HL-60 (cell line): ENCODE measurements at regions not wholly inside any gene's neighbourhood (a gene's known extent, or its start where the extent isn't known, plus 50 kb on each side); places are given as distances from the start of the nearest gene placed in this dataset.

Experiments
- DNase-seq, 2 experiments: peaks; one replicate each; pipeline ENCODE4 v3.0.0-alpha.2; 2010 to 2020; ENCODE audit warnings: low read depth in 1 of 2, low spot score in 1 of 2
- H3K27ac ChIP-seq: fragments of 250-450 bp; sonication (Bioruptor Pico); replicated peaks from 2 replicates; pipeline ENCODE4 v1.5.1; 2020; ENCODE audit warnings: mild to moderate bottlenecking, moderate library complexity
- H3K27me3 ChIP-seq: fragments of 250-450 bp; sonication (Bioruptor Pico); 2 replicates; pipeline ENCODE4 v1.5.1; 2021; ENCODE audit warnings: mild to moderate bottlenecking, moderate library complexity; ENCODE audit not compliant: insufficient read depth, poor library complexity, severe bottlenecking
- H3K4me3 ChIP-seq: replicated peaks from 2 replicates; pipeline ENCODE4 v1.5.1; 2011; ENCODE audit warnings: mild to moderate bottlenecking, control low read depth, low read length; ENCODE audit not compliant: insufficient read depth
- GABPA ChIP-seq: IDR thresholded peaks from 2 replicates; pipeline ENCODE4 v1.6.1; 2012; ENCODE audit warnings: low read depth
- POLR2AphosphoS5 ChIP-seq: IDR thresholded peaks from 2 replicates; pipeline ENCODE4 v1.6.1; 2012; ENCODE audit warnings: low read depth
- SPI1 ChIP-seq: IDR thresholded peaks from 2 replicates; pipeline ENCODE4 v1.6.1; 2012; ENCODE audit warnings: low read depth, mild to moderate bottlenecking, borderline replicate concordance
- TF ChIP-seq, protein P1 (sequence below): IDR thresholded peaks from one replicate; pipeline ENCODE4 v1.5.1; 2011; ENCODE audit warnings: low read length, control low read depth, inconsistent platforms; ENCODE audit not compliant: insufficient read depth
- TF ChIP-seq, protein P2 (sequence below): IDR thresholded peaks from 2 replicates; pipeline ENCODE4 v1.6.1; 2012; ENCODE audit warnings: low read depth; ENCODE audit not compliant: insufficient replicate concordance

DNA sequence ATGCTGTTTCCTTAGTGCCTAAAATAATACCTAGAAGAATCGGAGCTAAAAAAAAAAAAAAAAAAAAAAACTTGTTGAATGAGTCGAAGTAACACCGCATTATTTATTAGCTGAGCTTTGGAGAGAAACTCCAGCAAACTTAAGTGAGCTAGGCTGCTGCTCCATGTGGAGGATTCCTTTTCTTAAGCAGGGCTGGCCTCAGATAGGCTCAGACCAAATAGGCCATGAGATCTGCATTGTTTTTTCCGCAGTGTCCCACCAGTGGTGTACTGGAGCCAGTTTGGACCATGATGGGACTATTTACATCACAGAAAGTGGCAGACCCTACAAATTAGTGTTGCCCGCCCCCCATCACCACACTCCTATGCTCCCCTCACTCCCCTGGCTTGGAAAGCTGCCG lies 341.4 kb downstream of the DTWD2 start:
- Histone ChIP-seq H3K4me3 (no peak overlapping the region), H3K27me3 (no peaks in the 10 kb centered on the region), H3K27ac (no peak overlapping the region)
- TF ChIP-seq GABPA (no peak), SPI1 (no peak), POLR2AphosphoS5 (no peak)
- TF ChIP-seq, protein P1, sequence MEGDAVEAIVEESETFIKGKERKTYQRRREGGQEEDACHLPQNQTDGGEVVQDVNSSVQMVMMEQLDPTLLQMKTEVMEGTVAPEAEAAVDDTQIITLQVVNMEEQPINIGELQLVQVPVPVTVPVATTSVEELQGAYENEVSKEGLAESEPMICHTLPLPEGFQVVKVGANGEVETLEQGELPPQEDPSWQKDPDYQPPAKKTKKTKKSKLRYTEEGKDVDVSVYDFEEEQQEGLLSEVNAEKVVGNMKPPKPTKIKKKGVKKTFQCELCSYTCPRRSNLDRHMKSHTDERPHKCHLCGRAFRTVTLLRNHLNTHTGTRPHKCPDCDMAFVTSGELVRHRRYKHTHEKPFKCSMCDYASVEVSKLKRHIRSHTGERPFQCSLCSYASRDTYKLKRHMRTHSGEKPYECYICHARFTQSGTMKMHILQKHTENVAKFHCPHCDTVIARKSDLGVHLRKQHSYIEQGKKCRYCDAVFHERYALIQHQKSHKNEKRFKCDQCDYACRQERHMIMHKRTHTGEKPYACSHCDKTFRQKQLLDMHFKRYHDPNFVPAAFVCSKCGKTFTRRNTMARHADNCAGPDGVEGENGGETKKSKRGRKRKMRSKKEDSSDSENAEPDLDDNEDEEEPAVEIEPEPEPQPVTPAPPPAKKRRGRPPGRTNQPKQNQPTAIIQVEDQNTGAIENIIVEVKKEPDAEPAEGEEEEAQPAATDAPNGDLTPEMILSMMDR, result no peak
- TF ChIP-seq, protein P2, sequence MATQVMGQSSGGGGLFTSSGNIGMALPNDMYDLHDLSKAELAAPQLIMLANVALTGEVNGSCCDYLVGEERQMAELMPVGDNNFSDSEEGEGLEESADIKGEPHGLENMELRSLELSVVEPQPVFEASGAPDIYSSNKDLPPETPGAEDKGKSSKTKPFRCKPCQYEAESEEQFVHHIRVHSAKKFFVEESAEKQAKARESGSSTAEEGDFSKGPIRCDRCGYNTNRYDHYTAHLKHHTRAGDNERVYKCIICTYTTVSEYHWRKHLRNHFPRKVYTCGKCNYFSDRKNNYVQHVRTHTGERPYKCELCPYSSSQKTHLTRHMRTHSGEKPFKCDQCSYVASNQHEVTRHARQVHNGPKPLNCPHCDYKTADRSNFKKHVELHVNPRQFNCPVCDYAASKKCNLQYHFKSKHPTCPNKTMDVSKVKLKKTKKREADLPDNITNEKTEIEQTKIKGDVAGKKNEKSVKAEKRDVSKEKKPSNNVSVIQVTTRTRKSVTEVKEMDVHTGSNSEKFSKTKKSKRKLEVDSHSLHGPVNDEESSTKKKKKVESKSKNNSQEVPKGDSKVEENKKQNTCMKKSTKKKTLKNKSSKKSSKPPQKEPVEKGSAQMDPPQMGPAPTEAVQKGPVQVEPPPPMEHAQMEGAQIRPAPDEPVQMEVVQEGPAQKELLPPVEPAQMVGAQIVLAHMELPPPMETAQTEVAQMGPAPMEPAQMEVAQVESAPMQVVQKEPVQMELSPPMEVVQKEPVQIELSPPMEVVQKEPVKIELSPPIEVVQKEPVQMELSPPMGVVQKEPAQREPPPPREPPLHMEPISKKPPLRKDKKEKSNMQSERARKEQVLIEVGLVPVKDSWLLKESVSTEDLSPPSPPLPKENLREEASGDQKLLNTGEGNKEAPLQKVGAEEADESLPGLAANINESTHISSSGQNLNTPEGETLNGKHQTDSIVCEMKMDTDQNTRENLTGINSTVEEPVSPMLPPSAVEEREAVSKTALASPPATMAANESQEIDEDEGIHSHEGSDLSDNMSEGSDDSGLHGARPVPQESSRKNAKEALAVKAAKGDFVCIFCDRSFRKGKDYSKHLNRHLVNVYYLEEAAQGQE, result no peak
- DNase-seq, result no peak

DNA sequence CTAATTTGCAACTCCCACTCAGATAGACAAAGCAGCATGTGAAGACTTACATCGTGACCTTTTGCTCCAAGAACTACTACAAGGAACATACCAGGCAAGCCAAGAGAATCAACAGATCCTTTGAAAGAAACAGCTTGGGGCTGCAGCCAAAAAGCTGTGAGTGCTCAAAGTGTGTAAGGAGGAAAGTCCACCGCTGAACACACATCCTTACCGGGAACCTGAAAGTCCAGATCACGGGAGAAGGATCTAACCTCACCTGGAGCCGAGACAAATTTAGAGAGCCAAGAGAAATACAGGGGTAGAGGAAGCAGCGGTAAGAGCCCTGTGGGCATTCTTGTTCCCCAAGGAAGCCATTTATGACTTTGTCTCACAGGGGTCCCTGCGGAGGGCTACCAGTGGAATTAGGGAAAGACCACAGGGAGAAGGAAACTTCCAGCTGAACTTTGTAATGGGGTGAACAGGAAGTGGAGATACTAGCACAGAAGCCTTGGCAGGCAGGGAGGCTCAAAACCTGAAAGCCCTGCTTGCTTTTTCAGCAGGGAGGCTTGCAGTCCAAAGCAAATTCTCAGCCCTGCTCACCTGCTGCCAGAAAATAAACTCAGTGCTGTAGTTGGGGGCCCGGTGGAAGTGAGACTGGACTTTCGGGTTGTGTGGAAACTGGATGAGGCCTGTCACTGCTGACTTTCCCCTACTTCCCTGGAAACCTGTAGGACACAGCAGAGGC lies 350.2 kb downstream of the DTWD2 start:
- H3K27ac ChIP-seq, result no peak overlapping the region
- H3K27me3 ChIP-seq, result no peaks in the 10 kb centered on the region
- no peak for TF ChIP-seq SPI1
- no peak for TF ChIP-seq POLR2AphosphoS5
- TF ChIP-seq, protein P1, result no peak
- TF ChIP-seq, protein P2, result no peak
- no peak for TF ChIP-seq GABPA
- no peak for DNase-seq
- no peak overlapping the region for H3K4me3 ChIP-seq

DNA sequence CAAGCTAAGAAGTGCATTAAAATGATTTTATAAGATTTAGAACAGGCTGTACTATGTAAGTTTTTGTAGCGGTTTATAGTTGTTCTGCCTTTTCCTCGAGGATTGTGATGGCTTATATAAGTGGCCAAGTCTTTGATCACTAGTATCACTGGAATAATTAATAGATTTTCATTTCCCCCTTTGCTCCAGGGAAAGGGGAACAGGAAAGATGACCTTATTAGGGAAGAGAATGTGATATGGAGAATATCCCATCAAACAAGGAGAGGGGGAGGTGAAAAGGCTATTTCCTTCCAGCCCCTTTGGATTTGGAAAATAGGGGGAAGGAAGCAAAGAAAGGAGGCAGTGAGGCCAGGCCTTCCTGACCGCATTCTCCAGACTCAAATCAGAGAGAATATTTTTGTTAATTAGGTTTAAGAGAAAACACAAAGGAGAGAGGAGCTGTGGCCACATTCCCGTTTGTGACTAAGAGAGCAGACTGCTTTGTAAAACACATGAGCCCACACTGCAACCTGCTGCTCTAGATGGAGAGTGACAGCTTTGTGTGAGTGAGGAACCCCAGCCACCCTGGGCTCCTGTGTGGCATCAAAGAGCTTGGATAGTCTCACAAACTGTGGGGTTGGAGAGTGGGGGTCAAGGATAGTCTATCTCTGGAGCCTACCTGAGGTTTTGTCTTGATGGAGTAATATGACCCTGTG lies 359.5 kb downstream of the DTWD2 start:
- Histone ChIP-seq H3K4me3 (no peak overlapping the region), H3K27me3 (no peaks in the 10 kb centered on the region), H3K27ac (no peak overlapping the region)
- no peak for TF ChIP-seq POLR2AphosphoS5
- TF ChIP-seq SPI1, result no peak
- TF ChIP-seq, protein P1, result no peak
- TF ChIP-seq GABPA, result no peak
- TF ChIP-seq, protein P2, result no peak
- DNase-seq, result no peak
